HCT116 (cell line): ENCODE measurements at regions not wholly inside any gene's neighbourhood (a gene's known extent, or its start where the extent isn't known, plus 50 kb on each side); places are given as distances from the start of the nearest gene placed in this dataset.

Source experiments
- ATAC-seq: fragments of 200-7000 bp; cut with Tn5 transposase; 2 replicates; pipeline ENCODE4 v1.9.1; 2020; ENCODE audit warnings: mild to moderate bottlenecking, moderate library complexity
- BruUV-seq: library from RNA; stranded (reverse); fragments of 400-500 nt; replicated peaks from 2 replicates; lab custom pipeline; 2021; lab: Mats Ljungman, UMichigan
- CTCF ChIA-PET: fragments of 300-600 bp; sonication (Branson Sonifier 250); formaldehyde crosslinking; loops from one replicate; lab custom pipeline; 2021; ENCODE audit warnings: antibody characterized with exemption; lab: Charles Lee
- POLR2A ChIA-PET: fragments of 300-600, 350-600 bp; sonication (Branson Sonifier 250); formaldehyde crosslinking; loops from one replicate; lab custom pipeline; 2021; ENCODE audit warnings: antibody characterized with exemption; lab: Charles Lee
- RAD21 ChIA-PET, 2 experiments: fragments of 300-600 bp; sonication (Branson Sonifier 250); formaldehyde crosslinking; loops; one replicate each; lab custom pipeline; 2023; ENCODE audit warnings: low total read pairs in 2 of 2; ENCODE audit not compliant: uncharacterized antibody in 2 of 2, unreplicated experiment in 2 of 2, low non-redundant PET in 1 of 2; lab: Charles Lee
- DNase-seq: peaks from one replicate; pipeline ENCODE4 v3.0.0-alpha.2; 2010; ENCODE audit warnings: low read depth, low spot score
- H2AFZ ChIP-seq: fragments of 200-600 bp; shearing (Covaris generic), sonication (generic); 2 replicates; pipeline ENCODE4 v1.6.1; 2017; ENCODE audit warnings: low read depth, mixed run types, mixed read lengths, antibody characterized with exemption, low read length; ENCODE audit not compliant: poor library complexity, severe bottlenecking
- H3K27ac ChIP-seq: 2 replicates; pipeline ENCODE4 v1.5.1; 2012; ENCODE audit warnings: low read depth, low read length
- H3K27me3 ChIP-seq: fragments of 200-600 bp; sonication (generic); 2 replicates; pipeline ENCODE4 v1.6.1; 2016; ENCODE audit warnings: mixed run types, low read length, mixed read lengths; ENCODE audit not compliant: insufficient read depth
- H3K36me3 ChIP-seq, 2 experiments: fragments of 200-500 bp in 1 of 2; fragments of 200-600 bp in 1 of 2; sonication (Bioruptor generic) in 1 of 2; sonication (generic) in 1 of 2; 2 replicates each; pipeline versions ENCODE4 v1.5.1 to v1.6.1; 2014 to 2016; ENCODE audit warnings: low read length in 2 of 2, inconsistent platforms in 1 of 2, mixed read lengths in 1 of 2, mixed run types in 1 of 2; ENCODE audit not compliant: insufficient read depth in 2 of 2, control insufficient read depth in 1 of 2
- H3K4me1 ChIP-seq, 2 experiments: fragments of 200-600 bp in 1 of 2; sonication (generic) in 1 of 2; 2 replicates each; pipeline versions ENCODE4 v1.5.1 to v1.6.1; 2012 to 2017; ENCODE audit warnings: low read length in 2 of 2, inconsistent platforms in 1 of 2, mild to moderate bottlenecking in 1 of 2, mixed read lengths in 1 of 2, mixed run types in 1 of 2, moderate library complexity in 1 of 2; ENCODE audit not compliant: insufficient read depth in 2 of 2, control insufficient read depth in 1 of 2
- H3K4me2 ChIP-seq: fragments of 200-600 bp; sonication (generic); 2 replicates; pipeline ENCODE4 v1.6.1; 2017; ENCODE audit warnings: mixed run types, low read length, mixed read lengths
- H3K4me3 ChIP-seq, 2 experiments: fragments of 200-600 bp in 1 of 2; sonication (generic) in 1 of 2; replicated peaks in 1 of 2; 2 replicates each; pipeline ENCODE4 v1.5.1; 2011 to 2016; ENCODE audit warnings: low read length in 2 of 2, control low read depth in 1 of 2, low read depth in 1 of 2, mild to moderate bottlenecking in 1 of 2, mixed read lengths in 1 of 2, mixed run types in 1 of 2
- H3K79me2 ChIP-seq: fragments of 200-600 bp; sonication (generic); 2 replicates; pipeline ENCODE4 v1.6.1; 2017; ENCODE audit warnings: mild to moderate bottlenecking, mixed run types, low read length, moderate library complexity, mixed read lengths; ENCODE audit not compliant: insufficient read depth
- H3K9ac ChIP-seq: fragments of 200-600 bp; sonication (generic); 2 replicates; pipeline ENCODE4 v1.6.1; 2016; ENCODE audit warnings: low read length, mixed read lengths
- H3K9me2 ChIP-seq: fragments of 200-600 bp; sonication (generic), shearing (Covaris generic); 2 replicates; pipeline ENCODE4 v1.6.1; 2017; ENCODE audit warnings: mixed run types, mild to moderate bottlenecking, moderate library complexity; ENCODE audit not compliant: insufficient read depth
- H3K9me3 ChIP-seq, 2 experiments: fragments of 200-500 bp in 1 of 2; fragments of 200-600 bp in 1 of 2; sonication (Bioruptor generic) in 1 of 2; sonication (generic) in 1 of 2; 2 replicates each; pipeline ENCODE4 v1.6.1; 2014 to 2017; ENCODE audit warnings: low read length in 2 of 2, mixed read lengths in 2 of 2, inconsistent platforms in 1 of 2, low read depth in 1 of 2, mild to moderate bottlenecking in 1 of 2, mixed run types in 1 of 2, moderate library complexity in 1 of 2; ENCODE audit not compliant: control insufficient read depth in 1 of 2, insufficient read depth in 1 of 2
- H4K20me1 ChIP-seq: fragments of 200-600 bp; sonication (generic), shearing (Covaris generic); 2 replicates; pipeline ENCODE4 v1.6.1; 2017; ENCODE audit warnings: mixed run types, mild to moderate bottlenecking, moderate library complexity; ENCODE audit not compliant: insufficient read depth
- ATF3 ChIP-seq: IDR thresholded peaks from 2 replicates; pipeline ENCODE4 v1.6.1; 2012
- CBX3 ChIP-seq: IDR thresholded peaks from 2 replicates; pipeline ENCODE4 v1.6.1; 2012; ENCODE audit warnings: low read depth
- CEBPB ChIP-seq: IDR thresholded peaks from 2 replicates; pipeline ENCODE4 v1.6.1; 2012; ENCODE audit warnings: low read depth
- CTCF ChIP-seq, 3 experiments: fragments of 200-600 bp in 1 of 3; sonication (generic) in 1 of 3; IDR thresholded peaks in 2 of 3; conservative IDR thresholded peaks in 1 of 3; 2 replicates each; pipeline ENCODE4 v1.5.1; 2012 to 2017; ENCODE audit warnings: low read depth in 2 of 3, low read length in 2 of 3, antibody characterized with exemption in 1 of 3, borderline replicate concordance in 1 of 3, control low read depth in 1 of 3, mild to moderate bottlenecking in 1 of 3, mixed read lengths in 1 of 3, mixed run types in 1 of 3, moderate library complexity in 1 of 3; ENCODE audit not compliant: insufficient read depth in 1 of 3
- EGR1 ChIP-seq: IDR thresholded peaks from 2 replicates; pipeline ENCODE4 v1.6.1; 2012; ENCODE audit warnings: low read depth
- ELF1 ChIP-seq: IDR thresholded peaks from 2 replicates; pipeline ENCODE4 v1.6.1; 2012; ENCODE audit warnings: low read depth, borderline replicate concordance
- EZH2 ChIP-seq: fragments of 200-600 bp; sonication (generic); IDR thresholded peaks from 2 replicates; pipeline ENCODE4 v1.6.1; 2017; ENCODE audit warnings: antibody characterized with exemption, mixed run types
- FOSL1 ChIP-seq: IDR thresholded peaks from 2 replicates; pipeline ENCODE4 v1.6.1; 2012; ENCODE audit warnings: low read depth
- JUND ChIP-seq: IDR thresholded peaks from 2 replicates; pipeline ENCODE4 v1.6.1; 2012
- POLR2A ChIP-seq: IDR thresholded peaks from 2 replicates; pipeline ENCODE4 v1.7.0; 2011; ENCODE audit warnings: borderline replicate concordance; ENCODE audit not compliant: insufficient read depth, insufficient read length; ENCODE audit errors: extremely low read depth
- REST ChIP-seq: IDR thresholded peaks from 2 replicates; pipeline ENCODE4 v1.6.1; 2012; ENCODE audit warnings: low read depth
- SIN3A ChIP-seq: IDR thresholded peaks from 2 replicates; pipeline ENCODE4 v1.6.1; 2012; ENCODE audit warnings: low read depth
- SRF ChIP-seq: IDR thresholded peaks from 2 replicates; pipeline ENCODE4 v1.6.1; 2012; ENCODE audit warnings: low read depth
- YY1 ChIP-seq: IDR thresholded peaks from 2 replicates; pipeline ENCODE4 v1.6.1; 2011; ENCODE audit warnings: low read length, low read depth, moderate library complexity, mild to moderate bottlenecking; ENCODE audit not compliant: insufficient replicate concordance; ENCODE audit errors: extremely low read depth
- ZBTB33 ChIP-seq: IDR thresholded peaks from 2 replicates; pipeline ENCODE4 v1.6.1; 2011; ENCODE audit warnings: mild to moderate bottlenecking, low read length, moderate library complexity; ENCODE audit not compliant: insufficient replicate concordance; ENCODE audit errors: extremely low read depth
- ZFX ChIP-seq: fragments of 450-650 bp; IDR thresholded peaks from 2 replicates; pipeline ENCODE4 v1.6.1; 2017
- intact Hi-C: fragments of 100-400 bp; cut with micrococcal nuclease; formaldehyde crosslinking; loops from 2 replicates; pipeline ENCODE4 v1.10.0; 2022

- DNase-seq (no peak), ATAC-seq (no peak)
- H2AFZ ChIP-seq, result peak overlapping the region; percentile 64
- no peak overlapping the region for H3K4me3 ChIP-seq
- ChIA-PET POLR2A (no interaction called here), CTCF (interaction anchor here (1.4 kb wide), 1 partner anchor 21 kb away, joined by 3 read pairs; no protein-coding TSS in a partner anchor), RAD21 (no interaction called here)
- H3K9me3 ChIP-seq, result no peaks in the 10 kb centered on the region
- H3K4me2 ChIP-seq, result no peak overlapping the region
- H3K36me3 ChIP-seq, result no peaks in the 10 kb centered on the region
- no peaks in the 10 kb centered on the region for H4K20me1 ChIP-seq
- TF ChIP-seq ELF1, result no peak
- no peak for TF ChIP-seq ZFX
- no peak for TF ChIP-seq CBX3
- TF ChIP-seq CTCF (IDR thresholded peaks at IDR 0.05 in 2 of 3, conservative IDR thresholded peaks at IDR 0.05 in 1 of 3; ENCODE audit: borderline replicate concordance in 1 of 3, insufficient read depth in 1 of 3, low read depth in 2 of 3, low read length in 2 of 3), result no peak
- TF ChIP-seq SRF, result no peak
- no peak for TF ChIP-seq POLR2A
- no peak for TF ChIP-seq YY1
- no peak for TF ChIP-seq FOSL1
- no peak for TF ChIP-seq SIN3A
- no peak for TF ChIP-seq REST
- no peak for TF ChIP-seq JUND
- no peak for TF ChIP-seq ZBTB33
- TF ChIP-seq EGR1, result no peak
- no peak for TF ChIP-seq CEBPB
- TF ChIP-seq ATF3, result no peak
- TF ChIP-seq EZH2, result no peak
- no peak overlapping the region for H3K9ac ChIP-seq
- H3K4me1 ChIP-seq, result peaks cover 8 to 41% of the 10 kb centered on the region in 2 experiments; a peak in 3 of 4 replicates
- BruUV-seq, result no TSS peak
- H3K27me3 ChIP-seq, result no peaks in the 10 kb centered on the region
- H3K79me2 ChIP-seq, result no peaks in the 10 kb centered on the region
- intact Hi-C loops, result no loop called here
- H3K27ac ChIP-seq, result no peak overlapping the region
- H3K9me2 ChIP-seq, result no peaks in the 10 kb centered on the region
Observed at GRCh38 chr6:90414352-90414751, 117.7 kb upstream of the BACH2 start.
